Upper lobe of left lung (tissue), 4 donors: ENCODE measurements at regions not wholly inside any gene's neighbourhood (a gene's known extent, or its start where the extent isn't known, plus 50 kb on each side); places are given as distances from the start of the nearest gene placed in this dataset.

Source experiments
- CTCF ChIP-seq, 6 experiments: fragments of 450-650 bp in 4 of 6; fragments of 200-600 bp in 2 of 6; sonication (generic) in 2 of 6; IDR thresholded peaks; one replicate each; pipeline ENCODE4 v1.5.1; 2016 to 2019; ENCODE audit warnings: antibody characterized with exemption in 6 of 6
- POLR2A ChIP-seq, 4 donors: fragments of 450-650 bp; IDR thresholded peaks; one replicate each; pipeline ENCODE4 v1.5.1; 2016 to 2017; ENCODE audit warnings: antibody characterized with exemption in 4 of 4, mild to moderate bottlenecking in 2 of 4
- POLR2AphosphoS5 ChIP-seq, 2 donors: sonication (generic); formaldehyde crosslinking; IDR thresholded peaks; one replicate each; pipeline ENCODE4 v1.5.1; 2017; ENCODE audit warnings: antibody characterized with exemption in 2 of 2

- TF ChIP-seq POLR2AphosphoS5 (IDR thresholded peaks at IDR 0.05) (no peak), CTCF (IDR thresholded peaks at IDR 0.05) (no peak), POLR2A (IDR thresholded peaks at IDR 0.05) (no peak)
These were observed 728.6 kb upstream of the CDH2 start for GRCh38 chr18:28905509-28905908.
